Neural crest cell (in vitro differentiated cells): ENCODE measurements at regions not wholly inside any gene's neighbourhood (a gene's known extent, or its start where the extent isn't known, plus 50 kb on each side); places are given as distances from the start of the nearest gene placed in this dataset.
A peak's percentile ranks its signal among the peaks of the same experiment; 100 is the strongest.

Experiments used
- DNase-seq: peaks from one replicate; pipeline ENCODE4 v3.0.0; 2021; ENCODE audit warnings: low read depth, mixed read lengths, low spot score
- H3K27ac Mint-ChIP-seq: one replicate; pipeline ENCODE4 v1.8.0; 2021; ENCODE audit warnings: mild to moderate bottlenecking, mixed read lengths; ENCODE audit not compliant: unreplicated experiment
- H3K27me3 Mint-ChIP-seq: 2 replicates; pipeline ENCODE4 v1.8.0; 2021; ENCODE audit warnings: low read depth, mild to moderate bottlenecking, mixed read lengths
- H3K36me3 Mint-ChIP-seq: 2 replicates; pipeline ENCODE4 v1.8.0; 2021; ENCODE audit warnings: low read depth, mild to moderate bottlenecking, mixed read lengths
- H3K4me1 Mint-ChIP-seq: 2 replicates; pipeline ENCODE4 v1.8.0; 2021; ENCODE audit warnings: mixed read lengths
- H3K4me3 Mint-ChIP-seq: one replicate; pipeline ENCODE4 v1.8.0; 2021; ENCODE audit warnings: mild to moderate bottlenecking, mixed read lengths
- H3K9me3 Mint-ChIP-seq: 2 replicates; pipeline ENCODE4 v1.8.0; 2021; ENCODE audit warnings: mixed read lengths
- TF ChIP-seq, protein P1 (sequence below): fragments of 200-600 bp; sonication (generic); conservative IDR thresholded peaks from 2 replicates; pipeline ENCODE4 v1.5.0; 2021; ENCODE audit warnings: antibody characterized with exemption, mild to moderate bottlenecking

DNA sequence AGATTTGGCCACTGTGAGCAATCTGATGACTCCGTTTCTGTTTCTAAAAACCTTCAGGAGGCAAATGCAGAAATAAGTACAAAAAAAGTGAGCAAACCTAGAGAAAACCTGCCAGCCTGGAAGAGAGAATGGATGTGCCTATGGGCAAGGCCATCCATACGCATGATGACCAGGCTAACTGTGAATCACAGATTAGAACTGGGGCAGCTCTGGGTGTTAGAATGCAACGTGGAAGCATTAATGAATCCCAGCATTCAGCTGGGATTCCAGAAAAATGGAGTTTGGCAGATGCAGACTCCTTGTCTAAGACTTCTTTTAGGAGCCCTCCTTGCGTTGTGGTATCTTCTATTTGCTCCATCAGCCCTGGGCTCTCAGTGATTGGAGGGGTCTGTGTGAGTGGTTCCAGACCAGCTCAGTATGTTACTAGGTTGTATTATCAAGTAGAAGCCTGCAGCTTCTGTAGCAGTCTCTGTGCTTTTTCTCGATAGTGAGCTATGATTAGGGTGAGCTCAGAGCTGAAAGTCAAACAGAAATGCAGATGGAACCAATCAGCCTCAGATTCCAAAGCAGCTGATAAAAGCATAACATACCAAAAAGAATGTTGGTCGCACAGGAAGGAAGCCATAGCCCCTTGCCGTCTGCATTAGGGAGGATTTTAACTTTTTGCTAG lies 154.0 kb downstream of the PSMG1 start:
- H3K9me3 Mint-ChIP-seq = peaks cover 4% of the 10 kb centered on the region
- H3K36me3 Mint-ChIP-seq = peaks cover 3% of the 10 kb centered on the region
- peaks cover 9% of the 10 kb centered on the region for H3K4me1 Mint-ChIP-seq
- no peak overlapping the region for H3K27ac Mint-ChIP-seq
- DNase-seq = no peak
- H3K27me3 Mint-ChIP-seq = no peaks in the 10 kb centered on the region
- TF ChIP-seq, protein P1, sequence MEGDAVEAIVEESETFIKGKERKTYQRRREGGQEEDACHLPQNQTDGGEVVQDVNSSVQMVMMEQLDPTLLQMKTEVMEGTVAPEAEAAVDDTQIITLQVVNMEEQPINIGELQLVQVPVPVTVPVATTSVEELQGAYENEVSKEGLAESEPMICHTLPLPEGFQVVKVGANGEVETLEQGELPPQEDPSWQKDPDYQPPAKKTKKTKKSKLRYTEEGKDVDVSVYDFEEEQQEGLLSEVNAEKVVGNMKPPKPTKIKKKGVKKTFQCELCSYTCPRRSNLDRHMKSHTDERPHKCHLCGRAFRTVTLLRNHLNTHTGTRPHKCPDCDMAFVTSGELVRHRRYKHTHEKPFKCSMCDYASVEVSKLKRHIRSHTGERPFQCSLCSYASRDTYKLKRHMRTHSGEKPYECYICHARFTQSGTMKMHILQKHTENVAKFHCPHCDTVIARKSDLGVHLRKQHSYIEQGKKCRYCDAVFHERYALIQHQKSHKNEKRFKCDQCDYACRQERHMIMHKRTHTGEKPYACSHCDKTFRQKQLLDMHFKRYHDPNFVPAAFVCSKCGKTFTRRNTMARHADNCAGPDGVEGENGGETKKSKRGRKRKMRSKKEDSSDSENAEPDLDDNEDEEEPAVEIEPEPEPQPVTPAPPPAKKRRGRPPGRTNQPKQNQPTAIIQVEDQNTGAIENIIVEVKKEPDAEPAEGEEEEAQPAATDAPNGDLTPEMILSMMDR = no peak
- H3K4me3 Mint-ChIP-seq = no peak overlapping the region

DNA sequence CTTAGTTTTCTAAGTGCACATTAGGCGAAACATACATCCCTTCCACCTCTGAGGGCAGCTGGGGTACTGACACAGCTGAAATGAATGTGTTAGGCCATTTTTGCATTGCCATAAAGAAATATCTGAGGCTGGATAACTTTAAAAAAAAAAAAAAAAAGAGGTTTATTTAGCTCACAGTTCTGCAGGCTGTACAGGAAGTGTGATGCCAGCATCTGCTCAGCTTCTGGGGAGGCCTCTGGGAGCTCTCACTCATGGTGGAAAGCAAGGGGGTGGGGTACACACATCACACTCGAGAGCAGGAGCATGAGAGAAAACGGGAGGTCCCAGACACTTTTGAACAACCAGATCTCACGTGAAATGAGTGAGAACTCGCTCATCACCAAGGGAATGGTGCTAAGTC lies 158.1 kb downstream of the PSMG1 start:
- Mint-ChIP-seq H3K36me3 (peaks cover 3% of the 10 kb centered on the region), H3K27ac (no peak overlapping the region), H3K4me1 (peaks cover 21% of the 10 kb centered on the region), H3K27me3 (no peaks in the 10 kb centered on the region), H3K9me3 (peaks cover 4% of the 10 kb centered on the region), H3K4me3 (no peak overlapping the region)
- DNase-seq = no peak
- TF ChIP-seq, protein P1 = no peak

DNA sequence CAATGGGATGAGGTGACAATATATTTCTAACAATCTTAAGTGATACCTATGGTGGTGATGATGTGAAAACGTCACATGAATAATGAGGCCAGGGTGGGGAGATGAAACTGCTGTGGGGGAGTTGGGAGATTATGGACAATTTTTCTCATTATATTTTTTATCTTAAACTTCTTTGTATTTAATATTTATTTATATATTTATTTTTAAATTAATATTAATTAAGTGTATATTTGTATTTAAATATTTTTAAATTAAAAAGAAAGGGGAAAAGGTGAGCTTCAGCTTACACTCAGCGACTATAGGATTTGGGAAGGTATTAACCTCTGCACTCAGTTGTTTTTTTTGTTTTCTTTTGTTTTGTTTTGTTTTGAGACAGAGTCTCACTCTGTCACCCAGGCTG lies 158.7 kb downstream of the PSMG1 start:
- H3K4me1 Mint-ChIP-seq = peaks cover 24% of the 10 kb centered on the region
- H3K4me3 Mint-ChIP-seq = no peak overlapping the region
- H3K36me3 Mint-ChIP-seq = peaks cover 3% of the 10 kb centered on the region
- no peaks in the 10 kb centered on the region for H3K27me3 Mint-ChIP-seq
- H3K9me3 Mint-ChIP-seq = peaks cover 4% of the 10 kb centered on the region
- no peak overlapping the region for H3K27ac Mint-ChIP-seq
- no peak for DNase-seq
- TF ChIP-seq, protein P1 = no peak

DNA sequence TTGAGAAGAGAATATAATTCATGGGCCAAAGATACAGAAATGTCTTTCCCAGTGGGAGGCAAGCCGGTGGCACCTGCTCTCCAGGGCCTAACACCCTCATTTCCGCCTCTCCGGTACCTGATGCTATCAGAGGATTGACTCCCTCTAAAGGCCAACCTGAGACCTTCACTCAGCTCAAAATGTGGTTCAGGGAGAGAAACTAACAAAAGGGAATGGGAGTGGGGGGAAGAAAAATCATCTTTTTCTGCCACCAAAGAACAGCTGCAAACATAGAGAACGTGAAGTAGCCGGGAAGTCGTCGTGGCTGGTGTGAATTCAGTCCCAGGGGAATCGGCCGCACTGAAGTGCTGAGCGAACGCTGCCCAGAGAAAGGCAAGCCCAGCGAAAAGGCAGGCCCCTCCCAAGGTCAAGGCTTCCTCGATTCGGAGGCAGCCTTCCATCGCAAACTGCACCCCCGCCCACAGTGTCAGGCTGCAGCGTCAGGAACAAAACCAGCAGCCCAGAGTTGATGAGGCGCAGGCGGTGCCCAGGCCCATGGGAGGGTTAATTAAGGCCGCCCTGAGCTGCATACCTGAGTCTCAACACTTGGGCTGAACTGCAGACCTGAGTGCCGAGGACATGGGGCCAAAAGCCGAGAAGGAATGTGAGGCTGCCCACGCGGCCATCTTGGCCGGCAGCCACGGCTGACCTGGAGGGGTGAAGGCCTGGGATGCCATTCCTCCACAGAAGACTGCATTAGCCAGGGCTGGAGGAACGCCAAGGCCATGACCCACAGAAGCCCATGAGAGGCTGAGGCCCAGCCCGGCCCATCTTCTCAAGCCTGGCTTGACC lies 160.2 kb downstream of the PSMG1 start:
- Mint-ChIP-seq H3K27me3 (no peaks in the 10 kb centered on the region), H3K4me3 (no peak overlapping the region), H3K9me3 (peaks cover 4% of the 10 kb centered on the region), H3K36me3 (peaks cover 3% of the 10 kb centered on the region), H3K4me1 (peaks cover 24% of the 10 kb centered on the region), H3K27ac (no peak overlapping the region)
- no peak for DNase-seq
- TF ChIP-seq, protein P1 = peak; percentile 21

DNA sequence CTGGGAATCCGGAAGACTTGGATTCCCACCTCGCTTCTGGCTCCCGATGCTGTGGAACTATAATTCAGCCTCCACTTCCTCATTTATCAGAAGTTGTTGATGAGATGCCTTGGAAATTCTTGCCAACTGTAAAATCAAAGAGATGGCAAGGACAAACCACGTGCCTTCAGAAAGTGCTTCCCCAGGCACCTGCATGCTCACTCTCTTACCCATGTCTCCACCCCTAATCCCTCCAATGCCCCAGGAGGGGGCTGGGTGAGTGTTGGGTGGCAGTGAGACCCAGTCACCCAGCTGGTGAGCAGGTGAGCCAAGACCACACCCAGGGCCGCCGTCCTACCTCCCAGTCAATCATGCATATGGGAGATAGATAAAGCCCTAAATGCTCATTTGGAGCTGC lies 160.8 kb downstream of the PSMG1 start:
- Mint-ChIP-seq H3K36me3 (peaks cover 3% of the 10 kb centered on the region), H3K4me1 (peaks cover 24% of the 10 kb centered on the region), H3K4me3 (no peak overlapping the region), H3K27me3 (no peaks in the 10 kb centered on the region), H3K27ac (no peak overlapping the region), H3K9me3 (peaks cover 4% of the 10 kb centered on the region)
- no peak for DNase-seq
- TF ChIP-seq, protein P1 = no peak
